ENCODE measurements at regions not wholly inside any gene's neighbourhood (a gene's known extent, or its start where the extent isn't known, plus 50 kb on each side); places are given as distances from the start of the nearest gene placed in this dataset.

GRCh38 chr7:145064114-145064513, 228.3 kb upstream of the TPK1 start:
- H3K4me3 ChIP-seq (ENCODE audit: low read depth, low read length) = no peak overlapping the region
- no peaks in the 10 kb centered on the region for H3K27me3 ChIP-seq (ENCODE audit: control insufficient read depth, insufficient read depth, low read length)
- H3K9me3 ChIP-seq (ENCODE audit: control insufficient read depth, insufficient read depth, low read depth, low read length) = no peaks in the 10 kb centered on the region
- H3K36me3 ChIP-seq (ENCODE audit: control insufficient read depth, insufficient read depth, low read length) = no peaks in the 10 kb centered on the region
- no peak overlapping the region for H3K9ac ChIP-seq (ENCODE audit: low read length)
- H3K4me1 ChIP-seq (ENCODE audit: control insufficient read depth, insufficient read depth, low read length) = no peaks in the 10 kb centered on the region
- H3K27ac ChIP-seq (ENCODE audit: low read depth, low read length) = no peak overlapping the region

GRCh38 chr7:145053781-145054180, 217.9 kb upstream of the TPK1 start:
- H3K9ac ChIP-seq (ENCODE audit: low read length) = no peak overlapping the region
- no peaks in the 10 kb centered on the region for H3K27me3 ChIP-seq (ENCODE audit: control insufficient read depth, insufficient read depth, low read length)
- H3K9me3 ChIP-seq (ENCODE audit: control insufficient read depth, insufficient read depth, low read depth, low read length) = no peaks in the 10 kb centered on the region
- H3K4me3 ChIP-seq (ENCODE audit: low read depth, low read length) = no peak overlapping the region
- H3K4me1 ChIP-seq (ENCODE audit: control insufficient read depth, insufficient read depth, low read length) = no peaks in the 10 kb centered on the region
- no peak overlapping the region for H3K27ac ChIP-seq (ENCODE audit: low read depth, low read length)
- H3K36me3 ChIP-seq (ENCODE audit: control insufficient read depth, insufficient read depth, low read length) = no peaks in the 10 kb centered on the region

GRCh38 chr7:145050415-145050814, 214.6 kb upstream of the TPK1 start:
- H3K4me1 ChIP-seq (ENCODE audit: control insufficient read depth, insufficient read depth, low read length) = no peaks in the 10 kb centered on the region
- no peaks in the 10 kb centered on the region for H3K36me3 ChIP-seq (ENCODE audit: control insufficient read depth, insufficient read depth, low read length)
- H3K9me3 ChIP-seq (ENCODE audit: control insufficient read depth, insufficient read depth, low read depth, low read length) = no peaks in the 10 kb centered on the region
- no peak overlapping the region for H3K4me3 ChIP-seq (ENCODE audit: low read depth, low read length)
- no peak overlapping the region for H3K27ac ChIP-seq (ENCODE audit: low read depth, low read length)
- H3K27me3 ChIP-seq (ENCODE audit: control insufficient read depth, insufficient read depth, low read length) = no peaks in the 10 kb centered on the region
- H3K9ac ChIP-seq (ENCODE audit: low read length) = no peak overlapping the region

- no peaks in the 10 kb centered on the region for H3K36me3 ChIP-seq (ENCODE audit: control insufficient read depth, insufficient read depth, low read length)
- H3K27me3 ChIP-seq (ENCODE audit: control insufficient read depth, insufficient read depth, low read length) = no peaks in the 10 kb centered on the region
- no peak overlapping the region for H3K4me3 ChIP-seq (ENCODE audit: low read depth, low read length)
- no peak overlapping the region for H3K9ac ChIP-seq (ENCODE audit: low read length)
- H3K9me3 ChIP-seq (ENCODE audit: control insufficient read depth, insufficient read depth, low read depth, low read length) = peaks cover 10% of the 10 kb centered on the region
- H3K27ac ChIP-seq (ENCODE audit: low read depth, low read length) = no peak overlapping the region
- H3K4me1 ChIP-seq (ENCODE audit: control insufficient read depth, insufficient read depth, low read length) = no peaks in the 10 kb centered on the region
Observed at GRCh38 chr7:145036604-145037405, 201.0 kb upstream of the TPK1 start.

GRCh38 chr7:145031162-145031561, 195.3 kb upstream of the TPK1 start:
- Histone ChIP-seq H3K9ac (ENCODE audit: low read length) (no peak overlapping the region), H3K27me3 (ENCODE audit: control insufficient read depth, insufficient read depth, low read length) (no peaks in the 10 kb centered on the region), H3K4me3 (ENCODE audit: low read depth, low read length) (no peak overlapping the region), H3K4me1 (ENCODE audit: control insufficient read depth, insufficient read depth, low read length) (no peaks in the 10 kb centered on the region), H3K36me3 (ENCODE audit: control insufficient read depth, insufficient read depth, low read length) (no peaks in the 10 kb centered on the region), H3K27ac (ENCODE audit: low read depth, low read length) (no peak overlapping the region), H3K9me3 (ENCODE audit: control insufficient read depth, insufficient read depth, low read depth, low read length) (peaks cover 10% of the 10 kb centered on the region)

GRCh38 chr7:145030754-145031153, 194.9 kb upstream of the TPK1 start:
- no peak overlapping the region for H3K9ac ChIP-seq (ENCODE audit: low read length)
- no peaks in the 10 kb centered on the region for H3K36me3 ChIP-seq (ENCODE audit: control insufficient read depth, insufficient read depth, low read length)
- peaks cover 10% of the 10 kb centered on the region for H3K9me3 ChIP-seq (ENCODE audit: control insufficient read depth, insufficient read depth, low read depth, low read length)
- H3K4me3 ChIP-seq (ENCODE audit: low read depth, low read length) = no peak overlapping the region
- H3K4me1 ChIP-seq (ENCODE audit: control insufficient read depth, insufficient read depth, low read length) = no peaks in the 10 kb centered on the region
- H3K27ac ChIP-seq (ENCODE audit: low read depth, low read length) = no peak overlapping the region
- H3K27me3 ChIP-seq (ENCODE audit: control insufficient read depth, insufficient read depth, low read length) = no peaks in the 10 kb centered on the region

- Histone ChIP-seq H3K4me3 (ENCODE audit: low read depth, low read length) (no peak overlapping the region), H3K27ac (ENCODE audit: low read depth, low read length) (no peak overlapping the region), H3K36me3 (ENCODE audit: control insufficient read depth, insufficient read depth, low read length) (no peaks in the 10 kb centered on the region), H3K9me3 (ENCODE audit: control insufficient read depth, insufficient read depth, low read depth, low read length) (no peaks in the 10 kb centered on the region), H3K4me1 (ENCODE audit: control insufficient read depth, insufficient read depth, low read length) (no peaks in the 10 kb centered on the region), H3K27me3 (ENCODE audit: control insufficient read depth, insufficient read depth, low read length) (no peaks in the 10 kb centered on the region), H3K9ac (ENCODE audit: low read length) (no peak overlapping the region)
Observed at GRCh38 chr7:145020454-145020853, 184.6 kb upstream of the TPK1 start.

- Histone ChIP-seq H3K36me3 (ENCODE audit: control insufficient read depth, insufficient read depth, low read length) (no peaks in the 10 kb centered on the region), H3K4me1 (ENCODE audit: control insufficient read depth, insufficient read depth, low read length) (no peaks in the 10 kb centered on the region), H3K9me3 (ENCODE audit: control insufficient read depth, insufficient read depth, low read depth, low read length) (no peaks in the 10 kb centered on the region), H3K27ac (ENCODE audit: low read depth, low read length) (no peak overlapping the region), H3K9ac (ENCODE audit: low read length) (no peak overlapping the region), H3K27me3 (ENCODE audit: control insufficient read depth, insufficient read depth, low read length) (no peaks in the 10 kb centered on the region), H3K4me3 (ENCODE audit: low read depth, low read length) (no peak overlapping the region)
Observed at GRCh38 chr7:145016068-145016467, 180.2 kb upstream of the TPK1 start.

- Histone ChIP-seq H3K27me3 (ENCODE audit: control insufficient read depth, insufficient read depth, low read length) (no peaks in the 10 kb centered on the region), H3K9me3 (ENCODE audit: control insufficient read depth, insufficient read depth, low read depth, low read length) (no peaks in the 10 kb centered on the region), H3K4me3 (ENCODE audit: low read depth, low read length) (no peak overlapping the region), H3K4me1 (ENCODE audit: control insufficient read depth, insufficient read depth, low read length) (no peaks in the 10 kb centered on the region), H3K27ac (ENCODE audit: low read depth, low read length) (no peak overlapping the region), H3K36me3 (ENCODE audit: control insufficient read depth, insufficient read depth, low read length) (no peaks in the 10 kb centered on the region), H3K9ac (ENCODE audit: low read length) (no peak overlapping the region)
Observed at GRCh38 chr7:145009876-145010275, 174.0 kb upstream of the TPK1 start.

- no peak overlapping the region for H3K4me3 ChIP-seq (ENCODE audit: low read depth, low read length)
- no peak overlapping the region for H3K27ac ChIP-seq (ENCODE audit: low read depth, low read length)
- no peaks in the 10 kb centered on the region for H3K4me1 ChIP-seq (ENCODE audit: control insufficient read depth, insufficient read depth, low read length)
- H3K36me3 ChIP-seq (ENCODE audit: control insufficient read depth, insufficient read depth, low read length) = no peaks in the 10 kb centered on the region
- H3K27me3 ChIP-seq (ENCODE audit: control insufficient read depth, insufficient read depth, low read length) = no peaks in the 10 kb centered on the region
- no peak overlapping the region for H3K9ac ChIP-seq (ENCODE audit: low read length)
- no peaks in the 10 kb centered on the region for H3K9me3 ChIP-seq (ENCODE audit: control insufficient read depth, insufficient read depth, low read depth, low read length)
Observed at GRCh38 chr7:145005601-145006000, 169.7 kb upstream of the TPK1 start.

- Histone ChIP-seq H3K4me3 (ENCODE audit: low read depth, low read length) (no peak overlapping the region), H3K4me1 (ENCODE audit: control insufficient read depth, insufficient read depth, low read length) (no peaks in the 10 kb centered on the region), H3K9ac (ENCODE audit: low read length) (no peak overlapping the region), H3K27ac (ENCODE audit: low read depth, low read length) (no peak overlapping the region), H3K27me3 (ENCODE audit: control insufficient read depth, insufficient read depth, low read length) (no peaks in the 10 kb centered on the region), H3K36me3 (ENCODE audit: control insufficient read depth, insufficient read depth, low read length) (no peaks in the 10 kb centered on the region), H3K9me3 (ENCODE audit: control insufficient read depth, insufficient read depth, low read depth, low read length) (peaks cover 13% of the 10 kb centered on the region; the same call in 1 of the 2 replicates)
Observed at GRCh38 chr7:144997512-144997911, 161.7 kb upstream of the TPK1 start.

Data from HUES6 (cell line).